GM12892 (cell line): ENCODE measurements at regions not wholly inside any gene's neighbourhood (a gene's known extent, or its start where the extent isn't known, plus 50 kb on each side); places are given as distances from the start of the nearest gene placed in this dataset.

ENCODE experiments used
- POLR2A ChIP-seq: IDR thresholded peaks from 2 replicates; pipeline ENCODE4 v1.6.1; 2011; ENCODE audit warnings: low read depth, low read length, control low read depth
- POLR2AphosphoS5 ChIP-seq: IDR thresholded peaks from 2 replicates; pipeline ENCODE4 v1.6.1; 2011; ENCODE audit warnings: low read depth, low read length, control low read depth
- TAF1 ChIP-seq: IDR thresholded peaks from 2 replicates; pipeline ENCODE4 v1.6.1; 2011; ENCODE audit warnings: low read depth, mild to moderate bottlenecking, control low read depth, low read length, borderline replicate concordance

- TF ChIP-seq POLR2A (no peak), TAF1 (no peak), POLR2AphosphoS5 (no peak)
These were observed 199.9 kb downstream of the CWF19L2 start for GRCh38 chr11:107257710-107258109.
